ENCODE measurements at regions not wholly inside any gene's neighbourhood (a gene's known extent, or its start where the extent isn't known, plus 50 kb on each side); places are given as distances from the start of the nearest gene placed in this dataset.

DNA sequence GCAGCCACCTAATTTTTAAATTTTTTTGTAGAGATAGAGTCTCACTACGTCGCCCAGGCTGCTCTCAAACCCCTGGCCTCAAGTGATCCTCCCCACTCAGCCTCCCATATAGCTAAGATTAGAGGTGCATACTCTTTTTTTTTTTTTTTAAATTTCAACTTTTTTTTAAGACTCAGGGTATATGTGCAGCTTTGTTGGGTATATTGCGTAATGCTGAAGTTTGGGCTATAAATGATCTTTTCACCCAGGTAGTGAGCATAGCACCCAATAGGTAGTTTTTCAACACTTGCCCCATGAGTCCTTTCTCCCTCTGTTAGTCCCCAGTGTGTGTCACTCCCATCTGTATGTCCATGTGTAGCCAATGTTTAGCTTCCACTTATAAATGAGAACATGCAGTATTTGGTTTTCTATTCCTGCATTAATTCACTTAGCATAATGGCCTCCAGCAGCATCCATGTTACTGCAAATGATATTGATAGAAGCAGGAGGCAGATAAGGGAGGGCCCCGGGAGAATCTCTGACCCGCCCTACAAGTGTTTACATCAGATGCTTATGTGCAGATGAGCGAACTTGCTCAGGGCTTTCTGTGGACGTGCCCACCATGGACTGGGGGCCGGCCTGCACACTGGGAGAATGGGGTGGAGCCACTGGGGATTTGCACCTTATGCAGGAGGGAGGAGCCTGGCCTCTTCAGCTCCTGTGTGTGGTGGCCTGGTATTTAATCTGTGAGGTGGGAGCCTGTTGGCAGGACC lies 110.3 kb upstream of the ZKSCAN2 start:
- TF ChIP-seq, protein P1, sequence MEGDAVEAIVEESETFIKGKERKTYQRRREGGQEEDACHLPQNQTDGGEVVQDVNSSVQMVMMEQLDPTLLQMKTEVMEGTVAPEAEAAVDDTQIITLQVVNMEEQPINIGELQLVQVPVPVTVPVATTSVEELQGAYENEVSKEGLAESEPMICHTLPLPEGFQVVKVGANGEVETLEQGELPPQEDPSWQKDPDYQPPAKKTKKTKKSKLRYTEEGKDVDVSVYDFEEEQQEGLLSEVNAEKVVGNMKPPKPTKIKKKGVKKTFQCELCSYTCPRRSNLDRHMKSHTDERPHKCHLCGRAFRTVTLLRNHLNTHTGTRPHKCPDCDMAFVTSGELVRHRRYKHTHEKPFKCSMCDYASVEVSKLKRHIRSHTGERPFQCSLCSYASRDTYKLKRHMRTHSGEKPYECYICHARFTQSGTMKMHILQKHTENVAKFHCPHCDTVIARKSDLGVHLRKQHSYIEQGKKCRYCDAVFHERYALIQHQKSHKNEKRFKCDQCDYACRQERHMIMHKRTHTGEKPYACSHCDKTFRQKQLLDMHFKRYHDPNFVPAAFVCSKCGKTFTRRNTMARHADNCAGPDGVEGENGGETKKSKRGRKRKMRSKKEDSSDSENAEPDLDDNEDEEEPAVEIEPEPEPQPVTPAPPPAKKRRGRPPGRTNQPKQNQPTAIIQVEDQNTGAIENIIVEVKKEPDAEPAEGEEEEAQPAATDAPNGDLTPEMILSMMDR (IDR thresholded peaks at IDR 0.05): no peak
- no peak for TF ChIP-seq POLR2AphosphoS5 (IDR thresholded peaks at IDR 0.05)
